ENCODE measurements at regions not wholly inside any gene's neighbourhood (a gene's known extent, or its start where the extent isn't known, plus 50 kb on each side); places are given as distances from the start of the nearest gene placed in this dataset.

DNA sequence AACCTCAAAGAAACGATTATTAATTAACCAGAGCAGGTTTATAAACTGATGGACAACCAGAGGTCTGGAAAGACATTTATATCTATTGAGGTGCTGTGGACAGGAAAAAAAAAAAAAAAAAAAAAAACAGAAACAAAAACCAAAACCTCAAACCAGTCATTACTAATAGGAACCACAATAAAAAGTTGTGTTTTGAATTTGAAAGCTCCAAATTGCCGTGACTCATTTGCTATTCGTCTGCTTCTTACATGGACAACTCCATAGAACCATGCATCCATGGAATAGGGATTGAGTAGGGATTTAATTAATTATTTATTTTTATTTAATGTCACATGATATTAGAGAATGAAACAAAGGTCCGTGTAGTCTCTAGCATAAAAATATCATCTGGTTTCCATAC lies 134.1 kb upstream of the SSTR1 start:
- no peak overlapping the region for H3K4me3 ChIP-seq (ENCODE audit: low read length)
- H3K9ac ChIP-seq (ENCODE audit: low read length): no peak overlapping the region
- no peaks in the 10 kb centered on the region for H3K27me3 ChIP-seq (ENCODE audit: insufficient read depth, low read depth, low read length)
- H3K27ac ChIP-seq (ENCODE audit: low read length): no peak overlapping the region
- no peaks in the 10 kb centered on the region for H4K20me1 ChIP-seq (ENCODE audit: insufficient read depth)
- no peaks in the 10 kb centered on the region for H3K9me2 ChIP-seq (ENCODE audit: insufficient read depth, low read length)
- H2AFZ ChIP-seq (ENCODE audit: low read depth, low read length): no peak overlapping the region
- H3K4me2 ChIP-seq (ENCODE audit: low read length): no peak overlapping the region
- TF ChIP-seq MXI1 (conservative IDR thresholded peaks at IDR 0.05; ENCODE audit: poor library complexity, severe bottlenecking) (no peak), EZH2 (IDR thresholded peaks at IDR 0.05; ENCODE audit: borderline replicate concordance, insufficient read depth, low read length, poor library complexity, severe bottlenecking) (no peak), EP300 (conservative IDR thresholded peaks at IDR 0.05; ENCODE audit: poor library complexity, severe bottlenecking) (no peak), RAD21 (conservative IDR thresholded peaks at IDR 0.05) (no peak)
- TF ChIP-seq, protein P1, sequence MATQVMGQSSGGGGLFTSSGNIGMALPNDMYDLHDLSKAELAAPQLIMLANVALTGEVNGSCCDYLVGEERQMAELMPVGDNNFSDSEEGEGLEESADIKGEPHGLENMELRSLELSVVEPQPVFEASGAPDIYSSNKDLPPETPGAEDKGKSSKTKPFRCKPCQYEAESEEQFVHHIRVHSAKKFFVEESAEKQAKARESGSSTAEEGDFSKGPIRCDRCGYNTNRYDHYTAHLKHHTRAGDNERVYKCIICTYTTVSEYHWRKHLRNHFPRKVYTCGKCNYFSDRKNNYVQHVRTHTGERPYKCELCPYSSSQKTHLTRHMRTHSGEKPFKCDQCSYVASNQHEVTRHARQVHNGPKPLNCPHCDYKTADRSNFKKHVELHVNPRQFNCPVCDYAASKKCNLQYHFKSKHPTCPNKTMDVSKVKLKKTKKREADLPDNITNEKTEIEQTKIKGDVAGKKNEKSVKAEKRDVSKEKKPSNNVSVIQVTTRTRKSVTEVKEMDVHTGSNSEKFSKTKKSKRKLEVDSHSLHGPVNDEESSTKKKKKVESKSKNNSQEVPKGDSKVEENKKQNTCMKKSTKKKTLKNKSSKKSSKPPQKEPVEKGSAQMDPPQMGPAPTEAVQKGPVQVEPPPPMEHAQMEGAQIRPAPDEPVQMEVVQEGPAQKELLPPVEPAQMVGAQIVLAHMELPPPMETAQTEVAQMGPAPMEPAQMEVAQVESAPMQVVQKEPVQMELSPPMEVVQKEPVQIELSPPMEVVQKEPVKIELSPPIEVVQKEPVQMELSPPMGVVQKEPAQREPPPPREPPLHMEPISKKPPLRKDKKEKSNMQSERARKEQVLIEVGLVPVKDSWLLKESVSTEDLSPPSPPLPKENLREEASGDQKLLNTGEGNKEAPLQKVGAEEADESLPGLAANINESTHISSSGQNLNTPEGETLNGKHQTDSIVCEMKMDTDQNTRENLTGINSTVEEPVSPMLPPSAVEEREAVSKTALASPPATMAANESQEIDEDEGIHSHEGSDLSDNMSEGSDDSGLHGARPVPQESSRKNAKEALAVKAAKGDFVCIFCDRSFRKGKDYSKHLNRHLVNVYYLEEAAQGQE (IDR thresholded peaks at IDR 0.05; ENCODE audit: borderline replicate concordance): no peak
- no peaks in the 10 kb centered on the region for H3K36me3 ChIP-seq (ENCODE audit: insufficient read depth, low read length)
- H3K79me2 ChIP-seq (replicated peaks; ENCODE audit: insufficient read depth, low read length): no peaks in the 10 kb centered on the region
- no peaks in the 10 kb centered on the region for H3K9me3 ChIP-seq (ENCODE audit: low read length)
- H3F3A ChIP-seq (ENCODE audit: insufficient read depth, low read length, poor library complexity, severe bottlenecking): peaks cover 4% of the 10 kb centered on the region

DNA sequence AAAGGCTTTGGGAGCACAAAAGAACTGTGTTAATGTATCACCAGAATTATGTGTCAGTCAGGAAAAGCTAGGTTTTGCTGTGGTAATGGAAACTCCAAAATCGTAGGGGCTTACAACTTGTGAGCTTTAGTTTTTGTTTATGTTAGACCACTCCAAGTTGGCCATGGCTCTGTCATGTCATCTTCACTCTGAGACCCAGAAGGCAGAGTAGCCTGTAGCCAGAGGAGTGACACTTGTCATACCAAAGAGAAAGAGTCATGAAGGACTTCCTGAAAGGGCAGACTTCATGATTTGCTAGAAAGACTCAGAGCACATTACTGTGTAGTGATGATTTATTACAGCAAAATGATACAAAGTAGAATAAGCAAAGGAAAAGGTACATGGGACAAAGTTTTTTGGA lies 133.6 kb upstream of the SSTR1 start:
- Histone ChIP-seq H2AFZ (ENCODE audit: low read depth, low read length) (no peak overlapping the region), H4K20me1 (ENCODE audit: insufficient read depth) (no peaks in the 10 kb centered on the region), H3K9ac (ENCODE audit: low read length) (no peak overlapping the region), H3F3A (ENCODE audit: insufficient read depth, low read length, poor library complexity, severe bottlenecking) (peaks cover 4% of the 10 kb centered on the region), H3K36me3 (ENCODE audit: insufficient read depth, low read length) (no peaks in the 10 kb centered on the region), H3K4me3 (ENCODE audit: low read length) (no peak overlapping the region), H3K79me2 (replicated peaks; ENCODE audit: insufficient read depth, low read length) (no peaks in the 10 kb centered on the region), H3K27ac (ENCODE audit: low read length) (no peak overlapping the region), H3K9me2 (ENCODE audit: insufficient read depth, low read length) (no peaks in the 10 kb centered on the region), H3K27me3 (ENCODE audit: insufficient read depth, low read depth, low read length) (no peaks in the 10 kb centered on the region), H3K9me3 (ENCODE audit: low read length) (no peaks in the 10 kb centered on the region), H3K4me2 (ENCODE audit: low read length) (no peak overlapping the region)
- no peak for TF ChIP-seq POLR2AphosphoS5 (IDR thresholded peaks at IDR 0.05)
- TF ChIP-seq SMC3 (conservative IDR thresholded peaks at IDR 0.05; ENCODE audit: poor library complexity): no peak
- TF ChIP-seq TAF1 (IDR thresholded peaks at IDR 0.05; ENCODE audit: low read depth): no peak
- TF ChIP-seq, protein P1 (IDR thresholded peaks at IDR 0.05; ENCODE audit: borderline replicate concordance): no peak
- no peak for TF ChIP-seq RAD21 (conservative IDR thresholded peaks at IDR 0.05)
- no peak for TF ChIP-seq EZH2 (IDR thresholded peaks at IDR 0.05; ENCODE audit: borderline replicate concordance, insufficient read depth, low read length, poor library complexity, severe bottlenecking)
- no peak for TF ChIP-seq EP300 (conservative IDR thresholded peaks at IDR 0.05; ENCODE audit: poor library complexity, severe bottlenecking)
- TF ChIP-seq, protein P2, sequence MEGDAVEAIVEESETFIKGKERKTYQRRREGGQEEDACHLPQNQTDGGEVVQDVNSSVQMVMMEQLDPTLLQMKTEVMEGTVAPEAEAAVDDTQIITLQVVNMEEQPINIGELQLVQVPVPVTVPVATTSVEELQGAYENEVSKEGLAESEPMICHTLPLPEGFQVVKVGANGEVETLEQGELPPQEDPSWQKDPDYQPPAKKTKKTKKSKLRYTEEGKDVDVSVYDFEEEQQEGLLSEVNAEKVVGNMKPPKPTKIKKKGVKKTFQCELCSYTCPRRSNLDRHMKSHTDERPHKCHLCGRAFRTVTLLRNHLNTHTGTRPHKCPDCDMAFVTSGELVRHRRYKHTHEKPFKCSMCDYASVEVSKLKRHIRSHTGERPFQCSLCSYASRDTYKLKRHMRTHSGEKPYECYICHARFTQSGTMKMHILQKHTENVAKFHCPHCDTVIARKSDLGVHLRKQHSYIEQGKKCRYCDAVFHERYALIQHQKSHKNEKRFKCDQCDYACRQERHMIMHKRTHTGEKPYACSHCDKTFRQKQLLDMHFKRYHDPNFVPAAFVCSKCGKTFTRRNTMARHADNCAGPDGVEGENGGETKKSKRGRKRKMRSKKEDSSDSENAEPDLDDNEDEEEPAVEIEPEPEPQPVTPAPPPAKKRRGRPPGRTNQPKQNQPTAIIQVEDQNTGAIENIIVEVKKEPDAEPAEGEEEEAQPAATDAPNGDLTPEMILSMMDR (IDR thresholded peaks at IDR 0.05; ENCODE audit: poor library complexity, severe bottlenecking): no peak
- no peak for TF ChIP-seq MXI1 (conservative IDR thresholded peaks at IDR 0.05; ENCODE audit: poor library complexity, severe bottlenecking)

Data from neural cell (in vitro differentiated cells).